Dermis microvascular lymphatic vessel endothelial cell (primary cell): ENCODE measurements at regions not wholly inside any gene's neighbourhood (a gene's known extent, or its start where the extent isn't known, plus 50 kb on each side); places are given as distances from the start of the nearest gene placed in this dataset.

Experiments
- DNase-seq, 2 donors: peaks; one replicate each; pipeline versions ENCODE4 v3.0.0 to v3.0.0-alpha.2; 2010; ENCODE audit warnings: low read depth in 2 of 2

- no peak for DNase-seq
Measured at GRCh38 chr18:45430041-45430440, 185.2 kb upstream of the SLC14A2 start.

- DNase-seq: no peak
Measured at GRCh38 chr18:45435810-45436209, 179.5 kb upstream of the SLC14A2 start.

GRCh38 chr18:45437366-45437765, 177.9 kb upstream of the SLC14A2 start:
- DNase-seq: no peak

- DNase-seq: no peak
Measured at GRCh38 chr18:45439851-45440645, 175.2 kb upstream of the SLC14A2 start.

GRCh38 chr18:45441110-45441847, 174.0 kb upstream of the SLC14A2 start:
- DNase-seq: no peak

- DNase-seq: no peak
Measured at GRCh38 chr18:45444040-45444439, 171.2 kb upstream of the SLC14A2 start.

- DNase-seq: no peak
Measured at GRCh38 chr18:45447355-45448265, 167.7 kb upstream of the SLC14A2 start.

GRCh38 chr18:45448871-45449270, 166.4 kb upstream of the SLC14A2 start:
- DNase-seq: no peak

GRCh38 chr18:45449418-45450227, 165.7 kb upstream of the SLC14A2 start:
- DNase-seq: no peak

- no peak for DNase-seq
Measured at GRCh38 chr18:45456090-45457021, 158.9 kb upstream of the SLC14A2 start.

GRCh38 chr18:45458033-45458432, 157.2 kb upstream of the SLC14A2 start:
- DNase-seq: no peak

GRCh38 chr18:45462179-45462578, 153.1 kb upstream of the SLC14A2 start:
- DNase-seq: no peak

- no peak for DNase-seq
Measured at GRCh38 chr18:45463451-45463850, 151.8 kb upstream of the SLC14A2 start.

GRCh38 chr18:45464619-45465018, 150.7 kb upstream of the SLC14A2 start:
- no peak for DNase-seq

- peak; percentile 2 to 71 for DNase-seq
Measured at GRCh38 chr18:45467293-45467692, 148.0 kb upstream of the SLC14A2 start.

- DNase-seq: no peak
Measured at GRCh38 chr18:45467945-45468344, 147.3 kb upstream of the SLC14A2 start.

GRCh38 chr18:45478889-45479288, 136.4 kb upstream of the SLC14A2 start:
- DNase-seq: no peak

GRCh38 chr18:45480219-45481015, 134.9 kb upstream of the SLC14A2 start:
- DNase-seq: no peak

GRCh38 chr18:45481821-45482220, 133.5 kb upstream of the SLC14A2 start:
- no peak for DNase-seq
